Chondrocyte (in vitro differentiated cells): ENCODE measurements at regions not wholly inside any gene's neighbourhood (a gene's known extent, or its start where the extent isn't known, plus 50 kb on each side); places are given as distances from the start of the nearest gene placed in this dataset.

ENCODE experiments used
- DNase-seq: peaks from one replicate; pipeline ENCODE4 v3.0.0; 2021; ENCODE audit warnings: mixed read lengths, low spot score
- H3K27ac Mint-ChIP-seq: one replicate; pipeline ENCODE4 v1.8.0; 2021; ENCODE audit warnings: mild to moderate bottlenecking, moderate library complexity, mixed read lengths; ENCODE audit not compliant: unreplicated experiment
- H3K27me3 Mint-ChIP-seq: 2 replicates; pipeline ENCODE4 v1.8.0; 2021; ENCODE audit warnings: low read depth, mixed read lengths
- H3K36me3 Mint-ChIP-seq: 2 replicates; pipeline ENCODE4 v1.8.0; 2021; ENCODE audit warnings: low read depth, mixed read lengths
- H3K4me1 Mint-ChIP-seq: 2 replicates; pipeline ENCODE4 v1.8.0; 2021; ENCODE audit warnings: low read depth, mild to moderate bottlenecking, mixed read lengths
- H3K4me3 Mint-ChIP-seq: one replicate; pipeline ENCODE4 v1.8.0; 2021; ENCODE audit warnings: mild to moderate bottlenecking, moderate library complexity, mixed read lengths; ENCODE audit not compliant: unreplicated experiment
- H3K9me3 Mint-ChIP-seq: 2 replicates; pipeline ENCODE4 v1.8.0; 2021; ENCODE audit warnings: low read depth, mixed read lengths
- CTCF ChIP-seq: fragments of 200-600 bp; sonication (generic); IDR thresholded peaks from 2 replicates; pipeline ENCODE4 v1.5.0; 2021; ENCODE audit warnings: antibody characterized with exemption, mild to moderate bottlenecking, moderate library complexity

GRCh38 chr7:155992974-155993373 lies 180.7 kb upstream of the SHH start:
- Mint-ChIP-seq H3K4me1 (no peaks in the 10 kb centered on the region), H3K27ac (no peak overlapping the region), H3K36me3 (no peaks in the 10 kb centered on the region), H3K27me3 (peaks cover 23% of the 10 kb centered on the region), H3K9me3 (peaks cover 7% of the 10 kb centered on the region), H3K4me3 (no peak overlapping the region)
- DNase-seq = no peak
- no peak for TF ChIP-seq CTCF

GRCh38 chr7:155992538-155992937 lies 180.3 kb upstream of the SHH start:
- Mint-ChIP-seq H3K27me3 (peaks cover 27% of the 10 kb centered on the region), H3K4me1 (no peaks in the 10 kb centered on the region), H3K9me3 (peaks cover 7% of the 10 kb centered on the region), H3K4me3 (no peak overlapping the region), H3K36me3 (no peaks in the 10 kb centered on the region), H3K27ac (no peak overlapping the region)
- TF ChIP-seq CTCF = no peak
- peak; percentile 75 for DNase-seq

DNA sequence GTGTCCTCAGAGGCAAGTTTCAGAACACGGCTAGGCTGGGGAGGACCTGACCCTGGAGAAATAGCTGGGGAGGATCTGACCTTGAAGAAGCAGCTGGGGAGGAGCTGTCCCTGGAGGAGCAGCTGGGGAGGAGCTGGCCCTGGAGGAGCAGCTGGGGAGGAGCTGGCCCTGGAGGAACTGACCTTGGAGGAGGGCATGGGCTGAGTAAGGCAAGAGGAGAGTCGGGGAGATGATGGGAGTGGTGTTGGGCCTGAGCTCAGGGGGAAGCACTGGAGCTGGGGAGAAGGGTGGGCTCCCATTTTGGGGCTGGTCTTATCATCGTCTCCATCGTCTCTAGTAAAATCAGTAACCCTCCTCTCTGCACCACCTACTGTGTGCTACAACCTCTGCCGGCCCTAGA lies 179.8 kb upstream of the SHH start:
- DNase-seq = no peak
- Mint-ChIP-seq H3K4me1 (no peaks in the 10 kb centered on the region), H3K27ac (no peak overlapping the region), H3K4me3 (no peak overlapping the region), H3K36me3 (no peaks in the 10 kb centered on the region), H3K9me3 (peaks cover 7% of the 10 kb centered on the region), H3K27me3 (peaks cover 31% of the 10 kb centered on the region)
- no peak for TF ChIP-seq CTCF

- H3K36me3 Mint-ChIP-seq = peaks cover 2% of the 10 kb centered on the region
- no peaks in the 10 kb centered on the region for H3K4me1 Mint-ChIP-seq
- no peak overlapping the region for H3K4me3 Mint-ChIP-seq
- TF ChIP-seq CTCF = no peak
- peaks cover 7% of the 10 kb centered on the region for H3K9me3 Mint-ChIP-seq
- no peak overlapping the region for H3K27ac Mint-ChIP-seq
- peaks cover 37% of the 10 kb centered on the region for H3K27me3 Mint-ChIP-seq
- no peak for DNase-seq
Observed at GRCh38 chr7:155991470-155991869, 179.2 kb upstream of the SHH start.

- peaks cover 7% of the 10 kb centered on the region for H3K9me3 Mint-ChIP-seq
- H3K27me3 Mint-ChIP-seq = peaks cover 31% of the 10 kb centered on the region
- TF ChIP-seq CTCF = no peak
- no peak overlapping the region for H3K27ac Mint-ChIP-seq
- no peak for DNase-seq
- H3K4me1 Mint-ChIP-seq = no peaks in the 10 kb centered on the region
- H3K4me3 Mint-ChIP-seq = no peak overlapping the region
- peaks cover 2% of the 10 kb centered on the region for H3K36me3 Mint-ChIP-seq
Observed at GRCh38 chr7:155988416-155988815, 176.2 kb upstream of the SHH start.
